C4-2B (cell line): ENCODE measurements at regions not wholly inside any gene's neighbourhood (a gene's known extent, or its start where the extent isn't known, plus 50 kb on each side); places are given as distances from the start of the nearest gene placed in this dataset.

ENCODE experiments used
- H3K27ac ChIP-seq: fragments of 450-650 bp; 2 replicates; pipeline ENCODE4 v1.5.1; 2017
- CTCF ChIP-seq: fragments of 450-650 bp; conservative IDR thresholded peaks from 2 replicates; pipeline ENCODE4 v1.5.1; 2017; ENCODE audit warnings: mild to moderate bottlenecking
- ZFX ChIP-seq: fragments of 450-650 bp; IDR thresholded peaks from 2 replicates; pipeline ENCODE4 v1.6.1; 2017

GRCh38 chrX:22627576-22627975, 354.9 kb downstream of the CBLL2 start:
- no peak for TF ChIP-seq CTCF
- no peak for TF ChIP-seq ZFX
- no peak overlapping the region for H3K27ac ChIP-seq

GRCh38 chrX:22628275-22628674, 355.6 kb downstream of the CBLL2 start:
- H3K27ac ChIP-seq: no peak overlapping the region
- TF ChIP-seq CTCF (no peak), ZFX (no peak)

DNA sequence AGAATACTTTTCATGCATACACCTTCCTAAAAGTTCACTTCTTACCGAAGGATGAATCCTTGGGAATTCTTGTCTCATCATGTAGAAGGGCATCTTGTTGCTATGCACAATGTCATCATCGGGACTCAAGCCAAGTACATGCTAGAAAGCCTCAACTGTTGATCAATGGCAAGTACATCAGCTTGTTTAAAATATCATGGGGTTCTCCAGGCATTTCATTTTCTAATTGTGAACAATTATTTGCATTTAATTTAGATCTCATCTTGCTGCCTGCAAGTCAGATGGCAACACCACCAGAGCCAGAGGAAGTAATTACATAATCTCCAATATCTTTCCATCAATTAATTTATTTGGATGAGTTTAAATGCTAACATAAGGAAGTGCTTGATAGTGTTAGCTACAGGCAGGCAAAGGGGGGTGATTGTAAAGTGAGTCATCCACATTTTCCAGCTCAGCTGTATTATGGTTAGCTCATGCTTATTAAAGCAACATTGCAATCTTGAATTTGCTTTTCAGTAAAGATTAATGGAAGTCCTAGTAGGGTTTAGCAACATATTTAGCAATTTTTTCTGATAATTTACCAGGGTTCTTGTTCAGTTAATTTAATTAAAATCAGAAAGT, 356.5 kb downstream of the CBLL2 start:
- TF ChIP-seq ZFX (no peak), CTCF (no peak)
- no peak overlapping the region for H3K27ac ChIP-seq

- TF ChIP-seq ZFX: no peak
- TF ChIP-seq CTCF: no peak
- H3K27ac ChIP-seq: no peak overlapping the region
Measured at GRCh38 chrX:22634083-22634482, 361.4 kb downstream of the CBLL2 start.

GRCh38 chrX:22634751-22635150, 362.0 kb downstream of the CBLL2 start:
- H3K27ac ChIP-seq: no peak overlapping the region
- TF ChIP-seq ZFX (no peak), CTCF (no peak)

GRCh38 chrX:22648281-22648680, 351.5 kb upstream of the DDX53 start:
- no peak overlapping the region for H3K27ac ChIP-seq
- TF ChIP-seq CTCF (no peak), ZFX (no peak)

DNA sequence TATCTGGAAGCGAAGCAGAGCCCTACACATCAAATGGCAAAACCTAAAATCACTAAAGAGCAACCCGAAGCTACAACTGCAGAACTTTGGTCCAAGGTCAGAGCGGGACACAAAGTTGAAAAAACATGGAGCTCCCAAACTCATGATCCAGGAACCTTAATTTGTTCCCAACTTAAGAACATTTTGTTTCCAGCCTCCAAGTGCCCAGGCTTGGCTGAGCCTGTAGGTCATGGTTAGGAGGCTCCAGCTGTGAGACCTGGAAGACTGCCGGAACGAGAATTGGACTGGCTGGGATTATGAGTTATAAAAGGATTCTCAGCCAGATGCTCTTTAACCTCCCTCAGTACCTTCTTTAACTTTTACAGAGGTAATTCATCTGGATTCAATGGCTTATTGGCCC, 349.1 kb upstream of the DDX53 start:
- H3K27ac ChIP-seq: no peak overlapping the region
- TF ChIP-seq ZFX (no peak), CTCF (no peak)
